H54 (cell line): ENCODE measurements at regions not wholly inside any gene's neighbourhood (a gene's known extent, or its start where the extent isn't known, plus 50 kb on each side); places are given as distances from the start of the nearest gene placed in this dataset.
"Not testable (repeated sequence)": the region's sequence is repeated elsewhere in the genome, so short reads cannot be mapped to it uniquely, and the experiment has no call there.

ENCODE experiments used
- DNase-seq: peaks from one replicate; pipeline ENCODE4 v3.0.0; 2011; ENCODE audit warnings: low spot score, mixed read lengths; ENCODE audit not compliant: insufficient read length
- FAIRE-seq: peaks from 3 replicates; lab custom pipeline; 2011; peaks lifted over from hg19 to GRCh38; lab: Jason Lieb, UNC
- POLR2A ChIP-seq: IDR thresholded peaks from 2 replicates; pipeline ENCODE4 v1.6.1; 2011; ENCODE audit warnings: low read depth, mild to moderate bottlenecking, low read length

DNA sequence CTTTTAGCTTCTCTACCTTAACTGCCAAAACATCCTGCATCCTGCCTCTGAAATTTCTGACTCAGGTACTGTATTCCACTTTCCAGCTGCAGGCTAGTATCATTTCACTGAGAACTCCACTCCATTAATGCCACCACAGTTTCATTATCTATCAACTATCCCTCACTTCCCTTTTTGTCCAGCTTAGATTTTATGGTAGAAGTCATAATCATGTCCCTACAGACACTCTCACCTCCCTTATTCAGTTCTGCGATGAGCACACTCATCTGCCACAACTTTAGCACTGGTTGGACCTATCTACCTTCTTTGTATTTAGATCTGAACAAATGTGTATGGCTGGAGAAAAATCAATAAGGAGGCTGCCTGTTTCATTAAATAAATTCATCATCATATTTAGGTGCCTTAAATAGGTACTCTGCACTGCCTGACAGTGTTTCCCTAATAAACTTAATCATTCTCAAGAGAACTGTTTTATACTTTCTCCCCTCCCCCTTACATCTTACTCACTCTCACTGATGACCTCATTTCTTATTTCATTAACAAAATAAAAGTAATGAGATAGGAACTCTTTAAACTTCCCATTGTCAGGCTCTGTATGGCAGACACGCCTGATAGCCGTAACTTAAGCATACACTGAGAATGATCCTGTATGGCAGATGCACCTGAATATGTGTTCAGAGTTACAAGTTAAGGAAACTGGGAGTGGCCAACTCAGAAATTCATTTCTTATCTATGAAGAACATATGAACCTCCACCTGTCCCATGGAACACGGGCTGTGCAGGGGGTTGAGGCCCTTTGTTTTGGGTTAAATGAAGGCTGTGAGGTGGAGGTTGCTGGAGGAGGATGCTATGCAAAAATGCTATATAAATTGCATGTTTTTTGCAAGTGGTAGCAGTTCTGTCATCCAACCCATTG is 95.3 kb upstream of the MAN1A1 start:
- FAIRE-seq: no peak
- DNase-seq: no peak
- no peak for TF ChIP-seq POLR2A

GRCh38 chr6:119443993-119444641 is 94.6 kb upstream of the MAN1A1 start:
- no peak for TF ChIP-seq POLR2A
- DNase-seq (no peak), FAIRE-seq (no peak)

- FAIRE-seq (no peak), DNase-seq (no peak)
These were observed 93.2 kb upstream of the MAN1A1 start for GRCh38 chr6:119442776-119443184.

DNA sequence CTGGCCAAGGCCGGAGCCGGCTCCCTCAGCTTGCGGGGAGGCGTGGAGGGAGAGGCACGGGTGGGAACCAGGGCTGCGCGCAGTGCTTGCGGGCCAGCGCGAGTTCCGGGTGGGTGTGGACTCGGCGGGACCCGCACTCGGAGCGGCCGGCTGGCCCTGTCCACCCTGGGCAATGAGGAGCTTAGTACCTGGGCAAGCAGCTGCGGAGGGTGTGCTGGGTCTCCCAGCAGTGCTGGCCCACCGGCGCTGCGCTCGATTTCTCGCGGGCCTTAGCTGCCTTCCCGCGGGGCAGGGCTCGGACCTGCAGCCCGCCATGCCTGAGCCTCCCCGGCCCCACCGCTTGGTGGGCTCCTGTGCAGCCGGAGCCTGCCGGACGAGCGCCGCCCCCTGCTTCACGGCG is 91.4 kb upstream of the MAN1A1 start:
- no peak for TF ChIP-seq POLR2A
- DNase-seq (no peak), FAIRE-seq (no peak)

More at GRCh38 chr6:119442776-119443184, 93.2 kb upstream of the MAN1A1 start:
- no peak for TF ChIP-seq POLR2A

DNA sequence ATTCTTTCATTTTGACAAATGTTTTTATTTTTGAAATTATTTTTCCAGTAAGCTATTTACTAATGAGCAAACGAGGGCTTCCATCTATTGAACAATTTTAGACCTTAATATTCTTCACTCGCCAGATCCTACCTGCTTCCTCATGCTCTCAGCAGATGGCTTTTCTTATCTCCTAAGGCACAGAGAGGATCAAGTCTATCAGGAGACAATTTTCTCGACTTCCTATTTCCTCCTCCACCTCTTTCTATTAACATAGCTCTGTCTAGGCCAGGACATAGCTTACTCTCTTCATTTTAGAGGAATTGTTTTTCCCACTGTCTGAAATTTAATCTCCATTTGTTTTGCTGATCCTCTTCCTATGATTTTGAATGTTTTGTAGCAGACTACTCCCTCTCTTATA is 87.0 kb upstream of the MAN1A1 start:
- DNase-seq (no peak), FAIRE-seq (no peak)
- TF ChIP-seq POLR2A: no peak

DNA sequence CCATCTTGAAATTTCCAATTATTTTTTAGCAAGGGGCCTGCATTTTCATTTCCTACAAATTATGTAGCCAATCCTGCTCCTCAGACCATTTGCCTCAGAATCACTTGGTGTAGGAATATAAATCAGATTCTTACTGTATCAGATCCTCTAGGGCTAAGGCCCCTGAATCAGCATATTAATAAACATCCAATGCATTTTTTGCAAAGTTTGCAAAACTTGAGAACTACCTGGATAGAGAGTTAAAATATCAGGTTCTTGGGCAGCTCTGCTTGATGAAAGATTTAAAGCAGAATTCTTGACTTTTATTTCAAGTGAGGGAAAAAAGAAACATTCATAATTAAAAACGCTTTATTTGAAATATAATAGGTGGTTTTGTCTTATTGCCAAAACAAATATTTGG is 82.2 kb upstream of the MAN1A1 start:
- DNase-seq (no peak), FAIRE-seq (no peak)
- TF ChIP-seq POLR2A: no peak

DNA sequence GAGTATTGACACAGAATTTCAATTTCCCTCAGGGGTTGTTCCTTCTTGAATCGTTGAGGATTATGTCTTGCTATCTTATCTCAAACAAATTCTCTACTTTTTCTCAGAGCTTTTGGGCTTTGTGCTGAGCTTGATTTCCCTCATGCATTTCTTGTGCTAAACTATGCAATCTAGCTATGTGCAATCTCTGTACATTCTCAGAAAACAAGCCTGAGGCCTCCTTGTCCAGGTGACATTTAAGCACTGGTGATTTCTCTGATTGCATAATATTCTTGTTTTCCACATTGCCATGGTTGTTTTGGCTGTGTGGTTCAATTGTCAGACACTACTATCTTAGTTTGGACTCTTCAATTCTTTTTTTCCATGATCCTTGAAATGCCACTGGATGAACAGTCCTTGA is 81.2 kb upstream of the MAN1A1 start:
- no peak for FAIRE-seq
- no peak for TF ChIP-seq POLR2A
- DNase-seq: no peak

GRCh38 chr6:119428633-119429032 is 79.1 kb upstream of the MAN1A1 start:
- FAIRE-seq: no peak
- no peak for DNase-seq
- no peak for TF ChIP-seq POLR2A

DNA sequence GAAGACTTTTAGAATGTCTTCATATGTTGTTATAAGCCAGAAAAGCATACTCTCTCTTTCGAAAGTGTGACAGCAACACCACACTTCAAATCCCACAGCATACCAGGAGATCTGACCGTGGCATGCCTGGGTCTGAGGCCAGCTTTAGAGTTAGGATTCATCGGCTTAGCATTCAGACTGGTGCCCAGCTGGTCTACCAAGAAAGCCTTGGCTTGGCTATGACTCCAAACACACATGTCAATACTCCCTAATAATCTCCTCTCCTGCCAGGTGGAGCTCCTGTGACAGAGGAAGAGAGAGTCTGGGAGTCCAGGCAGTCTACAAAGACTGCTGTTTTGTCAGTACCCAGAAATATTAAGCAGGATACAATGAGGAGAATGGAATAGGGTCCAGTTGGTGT is 77.1 kb upstream of the MAN1A1 start:
- no peak for FAIRE-seq
- no peak for TF ChIP-seq POLR2A

GRCh38 chr6:119423996-119424395 is 74.4 kb upstream of the MAN1A1 start:
- no peak for TF ChIP-seq POLR2A
- FAIRE-seq (no peak), DNase-seq (no peak)

More for the DNA sequence above, 77.1 kb upstream of the MAN1A1 start:
- no peak for DNase-seq

GRCh38 chr6:119418084-119418483 is 68.5 kb upstream of the MAN1A1 start:
- FAIRE-seq, DNase-seq: not testable (repeated sequence)

DNA sequence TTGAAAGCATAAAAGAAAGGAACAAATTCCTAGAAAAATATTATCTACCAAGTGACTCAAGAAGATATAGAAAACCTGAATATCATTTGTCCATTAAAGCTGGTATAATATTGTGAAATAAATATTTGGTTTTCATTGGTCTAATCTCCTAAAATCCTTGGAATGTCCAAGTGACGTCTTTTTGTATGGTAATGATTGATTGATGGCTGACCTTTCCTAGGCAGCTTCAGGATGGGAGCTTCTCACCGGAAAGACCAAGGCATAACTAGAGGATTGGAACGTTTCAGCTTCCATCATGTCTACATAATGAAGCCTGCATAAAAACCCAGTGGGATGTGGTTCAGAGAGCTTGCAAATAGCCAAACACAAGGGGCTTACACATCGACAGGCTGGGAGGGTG is 57.6 kb upstream of the MAN1A1 start:
- DNase-seq (no peak), FAIRE-seq (no peak)
- TF ChIP-seq POLR2A: no peak

DNA sequence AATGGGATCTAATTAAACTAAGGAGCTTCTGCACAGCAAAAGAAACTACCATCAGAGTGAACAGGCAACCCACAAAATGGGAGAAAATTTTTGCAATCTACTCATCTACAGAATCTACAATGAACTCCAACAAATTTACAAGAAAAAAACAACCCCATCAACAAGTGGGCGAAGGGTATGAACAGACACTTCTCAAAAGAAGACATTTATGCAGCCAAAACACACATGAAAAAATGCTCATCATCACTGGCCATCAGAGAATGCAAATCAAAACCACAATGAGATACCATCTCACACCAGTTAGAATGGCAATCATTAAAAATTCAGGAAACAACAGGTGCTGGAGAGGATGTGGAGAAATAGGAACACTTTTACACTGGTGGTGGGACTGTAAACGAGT is 55.6 kb upstream of the MAN1A1 start:
- DNase-seq, FAIRE-seq: not testable (repeated sequence)
